Neural cell (in vitro differentiated cells): ENCODE measurements at regions not wholly inside any gene's neighbourhood (a gene's known extent, or its start where the extent isn't known, plus 50 kb on each side); places are given as distances from the start of the nearest gene placed in this dataset.

Experiments
- H2AFZ ChIP-seq: fragments of 200-600, 300-800 bp; sonication (generic), shearing (Covaris generic); 2 replicates; pipeline ENCODE4 v1.6.0; 2014; ENCODE audit warnings: low read depth, mild to moderate bottlenecking, antibody characterized with exemption, low read length, moderate library complexity
- H3F3A ChIP-seq: fragments of 200-600 bp; shearing (Covaris generic); 2 replicates; pipeline ENCODE4 v1.6.1; 2016; ENCODE audit warnings: mild to moderate bottlenecking, moderate library complexity, mixed read lengths, antibody characterized with exemption, low read length; ENCODE audit not compliant: insufficient read depth, poor library complexity, severe bottlenecking
- H3K27ac ChIP-seq: fragments of 200-600, 300-800 bp; sonication (generic), shearing (Covaris generic); 2 replicates; pipeline ENCODE4 v1.5.1; 2014; ENCODE audit warnings: mild to moderate bottlenecking, low read length, moderate library complexity
- H3K27me3 ChIP-seq: fragments of 300-800, 200-600 bp; sonication (generic), shearing (Covaris generic); 2 replicates; pipeline ENCODE4 v1.6.0; 2014; ENCODE audit warnings: mild to moderate bottlenecking, low read depth, low read length, moderate library complexity; ENCODE audit not compliant: insufficient read depth
- H3K36me3 ChIP-seq: fragments of 300-800, 200-600 bp; sonication (generic), shearing (Covaris generic); 2 replicates; pipeline ENCODE4 v1.5.1; 2014; ENCODE audit warnings: mild to moderate bottlenecking, antibody characterized with exemption, low read length, moderate library complexity; ENCODE audit not compliant: insufficient read depth
- H3K4me2 ChIP-seq: fragments of 300-800, 200-600 bp; sonication (generic), shearing (Covaris generic); 2 replicates; pipeline ENCODE4 v1.6.0; 2014; ENCODE audit warnings: mild to moderate bottlenecking, low read length
- H3K4me3 ChIP-seq: fragments of 300-800, 200-600 bp; sonication (generic), shearing (Covaris generic); 2 replicates; pipeline ENCODE4 v1.5.1; 2014; ENCODE audit warnings: mild to moderate bottlenecking, low read length, moderate library complexity
- H3K79me2 ChIP-seq: fragments of 200-600 bp; shearing (Covaris generic); replicated peaks from 2 replicates; pipeline ENCODE4 v1.6.0; 2014; ENCODE audit warnings: mild to moderate bottlenecking, low read length, moderate library complexity; ENCODE audit not compliant: insufficient read depth
- H3K9ac ChIP-seq: fragments of 300-800, 200-600 bp; sonication (generic), shearing (Covaris generic); 2 replicates; pipeline ENCODE4 v1.6.1; 2016; ENCODE audit warnings: mild to moderate bottlenecking, low read length, mixed read lengths
- H3K9me2 ChIP-seq: fragments of 200-600 bp; shearing (Covaris generic); 2 replicates; pipeline ENCODE4 v1.6.1; 2016; ENCODE audit warnings: mild to moderate bottlenecking, low read length, mixed read lengths; ENCODE audit not compliant: insufficient read depth
- H3K9me3 ChIP-seq: fragments of 200-600, 300-800 bp; sonication (generic), shearing (Covaris generic); 2 replicates; pipeline ENCODE4 v1.6.1; 2016; ENCODE audit warnings: mild to moderate bottlenecking, mixed run types, low read length, moderate library complexity, mixed read lengths
- H4K20me1 ChIP-seq: fragments of 200-600 bp; shearing (Covaris generic); 2 replicates; pipeline ENCODE4 v1.6.1; 2016; ENCODE audit warnings: mild to moderate bottlenecking, mixed run types; ENCODE audit not compliant: insufficient read depth
- EP300 ChIP-seq: fragments of 450-650 bp; conservative IDR thresholded peaks from 2 replicates; pipeline ENCODE4 v1.6.1; 2014; ENCODE audit warnings: antibody characterized with exemption, mild to moderate bottlenecking, moderate library complexity; ENCODE audit not compliant: poor library complexity, severe bottlenecking
- EZH2 ChIP-seq: fragments of 200-600, 300-800 bp; shearing (Covaris generic), sonication (generic); IDR thresholded peaks from 2 replicates; pipeline ENCODE4 v1.6.1; 2014; ENCODE audit warnings: antibody characterized with exemption, low read length, borderline replicate concordance, mild to moderate bottlenecking; ENCODE audit not compliant: insufficient read depth, poor library complexity, severe bottlenecking
- MXI1 ChIP-seq: fragments of 450-650 bp; conservative IDR thresholded peaks from 2 replicates; pipeline ENCODE4 v1.6.1; 2014; ENCODE audit warnings: antibody characterized with exemption, mild to moderate bottlenecking; ENCODE audit not compliant: poor library complexity, severe bottlenecking
- POLR2AphosphoS5 ChIP-seq: IDR thresholded peaks from 2 replicates; pipeline ENCODE4 v1.6.1; 2012
- RAD21 ChIP-seq: fragments of 450-650 bp; conservative IDR thresholded peaks from 2 replicates; pipeline ENCODE4 v1.6.1; 2014; ENCODE audit warnings: antibody characterized with exemption, mild to moderate bottlenecking, moderate library complexity
- SMC3 ChIP-seq: fragments of 450-650 bp; conservative IDR thresholded peaks from 2 replicates; pipeline ENCODE4 v1.6.1; 2014; ENCODE audit warnings: antibody characterized with exemption, mild to moderate bottlenecking, moderate library complexity; ENCODE audit not compliant: poor library complexity
- TAF1 ChIP-seq: IDR thresholded peaks from 2 replicates; pipeline ENCODE4 v1.6.1; 2012; ENCODE audit warnings: low read depth
- TF ChIP-seq, protein P1 (sequence below): IDR thresholded peaks from 2 replicates; pipeline ENCODE4 v1.6.1; 2012; ENCODE audit warnings: borderline replicate concordance
- TF ChIP-seq, protein P2 (sequence below): fragments of 450-650 bp; IDR thresholded peaks from 2 replicates; pipeline ENCODE4 v1.5.1; 2014; ENCODE audit warnings: antibody characterized with exemption, mild to moderate bottlenecking, moderate library complexity; ENCODE audit not compliant: poor library complexity, severe bottlenecking

DNA sequence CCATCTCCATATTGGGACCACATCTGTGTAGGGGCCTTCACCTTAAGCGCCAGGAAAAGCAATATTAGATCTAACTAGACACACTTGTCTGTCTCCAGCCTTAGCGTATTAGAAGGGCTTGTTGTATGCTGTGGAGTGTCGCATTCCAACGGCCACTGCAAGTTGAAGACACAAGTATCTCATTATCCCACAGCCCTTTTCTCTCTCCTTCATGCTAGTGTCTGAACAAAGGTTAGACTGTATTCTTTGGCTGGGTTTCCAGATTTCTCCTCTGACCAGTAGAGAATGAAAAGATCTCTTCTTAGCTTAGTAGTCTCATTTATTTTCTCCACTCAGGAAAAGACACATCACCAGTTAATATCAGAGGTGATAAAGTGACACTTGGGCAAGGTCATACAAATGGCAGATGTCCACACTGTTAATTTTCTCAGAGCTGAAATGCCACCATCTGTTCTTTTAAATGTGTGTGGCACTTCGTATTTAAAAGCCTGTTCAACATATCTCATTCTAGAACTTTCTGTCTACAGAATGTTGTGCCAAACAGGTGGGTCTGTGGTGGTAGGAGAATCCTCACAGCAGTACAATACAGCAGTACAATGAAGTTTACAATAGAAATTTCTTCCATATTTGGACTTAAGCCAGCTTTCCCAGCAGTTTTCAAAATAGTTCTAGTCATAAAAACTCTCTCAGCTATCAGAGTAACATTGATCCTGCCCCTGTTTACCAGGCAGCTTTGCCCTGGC is 94.0 kb upstream of the ITGA6 start:
- no peaks in the 10 kb centered on the region for H3F3A ChIP-seq
- H3K79me2 ChIP-seq: no peaks in the 10 kb centered on the region
- no peaks in the 10 kb centered on the region for H3K27me3 ChIP-seq
- no peak overlapping the region for H3K4me3 ChIP-seq
- H4K20me1 ChIP-seq: no peaks in the 10 kb centered on the region
- no peak overlapping the region for H3K9ac ChIP-seq
- no peak overlapping the region for H3K27ac ChIP-seq
- no peak overlapping the region for H3K4me2 ChIP-seq
- TF ChIP-seq MXI1 (no peak), TAF1 (no peak), EZH2 (no peak), EP300 (no peak), SMC3 (no peak), POLR2AphosphoS5 (no peak), RAD21 (no peak)
- TF ChIP-seq, protein P1, sequence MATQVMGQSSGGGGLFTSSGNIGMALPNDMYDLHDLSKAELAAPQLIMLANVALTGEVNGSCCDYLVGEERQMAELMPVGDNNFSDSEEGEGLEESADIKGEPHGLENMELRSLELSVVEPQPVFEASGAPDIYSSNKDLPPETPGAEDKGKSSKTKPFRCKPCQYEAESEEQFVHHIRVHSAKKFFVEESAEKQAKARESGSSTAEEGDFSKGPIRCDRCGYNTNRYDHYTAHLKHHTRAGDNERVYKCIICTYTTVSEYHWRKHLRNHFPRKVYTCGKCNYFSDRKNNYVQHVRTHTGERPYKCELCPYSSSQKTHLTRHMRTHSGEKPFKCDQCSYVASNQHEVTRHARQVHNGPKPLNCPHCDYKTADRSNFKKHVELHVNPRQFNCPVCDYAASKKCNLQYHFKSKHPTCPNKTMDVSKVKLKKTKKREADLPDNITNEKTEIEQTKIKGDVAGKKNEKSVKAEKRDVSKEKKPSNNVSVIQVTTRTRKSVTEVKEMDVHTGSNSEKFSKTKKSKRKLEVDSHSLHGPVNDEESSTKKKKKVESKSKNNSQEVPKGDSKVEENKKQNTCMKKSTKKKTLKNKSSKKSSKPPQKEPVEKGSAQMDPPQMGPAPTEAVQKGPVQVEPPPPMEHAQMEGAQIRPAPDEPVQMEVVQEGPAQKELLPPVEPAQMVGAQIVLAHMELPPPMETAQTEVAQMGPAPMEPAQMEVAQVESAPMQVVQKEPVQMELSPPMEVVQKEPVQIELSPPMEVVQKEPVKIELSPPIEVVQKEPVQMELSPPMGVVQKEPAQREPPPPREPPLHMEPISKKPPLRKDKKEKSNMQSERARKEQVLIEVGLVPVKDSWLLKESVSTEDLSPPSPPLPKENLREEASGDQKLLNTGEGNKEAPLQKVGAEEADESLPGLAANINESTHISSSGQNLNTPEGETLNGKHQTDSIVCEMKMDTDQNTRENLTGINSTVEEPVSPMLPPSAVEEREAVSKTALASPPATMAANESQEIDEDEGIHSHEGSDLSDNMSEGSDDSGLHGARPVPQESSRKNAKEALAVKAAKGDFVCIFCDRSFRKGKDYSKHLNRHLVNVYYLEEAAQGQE: no peak
- TF ChIP-seq, protein P2, sequence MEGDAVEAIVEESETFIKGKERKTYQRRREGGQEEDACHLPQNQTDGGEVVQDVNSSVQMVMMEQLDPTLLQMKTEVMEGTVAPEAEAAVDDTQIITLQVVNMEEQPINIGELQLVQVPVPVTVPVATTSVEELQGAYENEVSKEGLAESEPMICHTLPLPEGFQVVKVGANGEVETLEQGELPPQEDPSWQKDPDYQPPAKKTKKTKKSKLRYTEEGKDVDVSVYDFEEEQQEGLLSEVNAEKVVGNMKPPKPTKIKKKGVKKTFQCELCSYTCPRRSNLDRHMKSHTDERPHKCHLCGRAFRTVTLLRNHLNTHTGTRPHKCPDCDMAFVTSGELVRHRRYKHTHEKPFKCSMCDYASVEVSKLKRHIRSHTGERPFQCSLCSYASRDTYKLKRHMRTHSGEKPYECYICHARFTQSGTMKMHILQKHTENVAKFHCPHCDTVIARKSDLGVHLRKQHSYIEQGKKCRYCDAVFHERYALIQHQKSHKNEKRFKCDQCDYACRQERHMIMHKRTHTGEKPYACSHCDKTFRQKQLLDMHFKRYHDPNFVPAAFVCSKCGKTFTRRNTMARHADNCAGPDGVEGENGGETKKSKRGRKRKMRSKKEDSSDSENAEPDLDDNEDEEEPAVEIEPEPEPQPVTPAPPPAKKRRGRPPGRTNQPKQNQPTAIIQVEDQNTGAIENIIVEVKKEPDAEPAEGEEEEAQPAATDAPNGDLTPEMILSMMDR: no peak
- no peaks in the 10 kb centered on the region for H3K9me2 ChIP-seq
- H2AFZ ChIP-seq: no peak overlapping the region
- no peaks in the 10 kb centered on the region for H3K36me3 ChIP-seq
- no peaks in the 10 kb centered on the region for H3K9me3 ChIP-seq

DNA sequence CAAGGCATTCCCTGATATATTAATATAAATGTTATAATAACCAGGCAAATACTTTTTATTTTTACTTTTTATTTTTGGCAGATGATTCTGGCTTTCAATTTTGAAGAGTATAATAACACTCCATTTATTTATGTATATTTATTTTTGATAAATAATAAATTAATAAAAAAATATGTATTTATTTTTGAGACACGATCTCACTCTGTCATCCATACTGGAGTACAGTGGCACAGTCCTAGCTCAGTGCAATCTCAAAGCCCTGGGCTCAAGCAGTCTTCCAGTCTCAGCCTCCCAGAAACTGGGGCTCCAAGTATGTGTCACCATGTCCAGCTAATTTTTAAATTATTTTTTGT is 93.4 kb upstream of the ITGA6 start:
- no peak overlapping the region for H3K9ac ChIP-seq
- H3K27ac ChIP-seq: no peak overlapping the region
- H3K79me2 ChIP-seq: no peaks in the 10 kb centered on the region
- H3K9me2 ChIP-seq: no peaks in the 10 kb centered on the region
- no peak for TF ChIP-seq EZH2
- TF ChIP-seq, protein P2: no peak
- TF ChIP-seq TAF1: no peak
- no peak for TF ChIP-seq MXI1
- TF ChIP-seq, protein P1: no peak
- no peak for TF ChIP-seq SMC3
- TF ChIP-seq EP300: no peak
- TF ChIP-seq POLR2AphosphoS5: no peak
- no peak for TF ChIP-seq RAD21
- H3K36me3 ChIP-seq: no peaks in the 10 kb centered on the region
- H4K20me1 ChIP-seq: no peaks in the 10 kb centered on the region
- no peak overlapping the region for H3K4me3 ChIP-seq
- no peak overlapping the region for H2AFZ ChIP-seq
- no peaks in the 10 kb centered on the region for H3F3A ChIP-seq
- no peaks in the 10 kb centered on the region for H3K27me3 ChIP-seq
- H3K9me3 ChIP-seq: no peaks in the 10 kb centered on the region
- no peak overlapping the region for H3K4me2 ChIP-seq
